GM12891 (cell line): ENCODE measurements at regions not wholly inside any gene's neighbourhood (a gene's known extent, or its start where the extent isn't known, plus 50 kb on each side); places are given as distances from the start of the nearest gene placed in this dataset.

Experiments
- POLR2AphosphoS5 ChIP-seq: IDR thresholded peaks from 2 replicates; pipeline ENCODE4 v1.6.1; 2011; ENCODE audit warnings: low read depth, low read length, control low read depth
- TAF1 ChIP-seq: IDR thresholded peaks from 2 replicates; pipeline ENCODE4 v1.6.1; 2011; ENCODE audit warnings: low read depth, low read length, control low read depth

- TF ChIP-seq TAF1 (no peak), POLR2AphosphoS5 (no peak)
These were observed 380.8 kb downstream of the DOK5 start for GRCh38 chr20:54856202-54856601.
